Astrocyte (in vitro differentiated cells and primary cell): ENCODE measurements at regions not wholly inside any gene's neighbourhood (a gene's known extent, or its start where the extent isn't known, plus 50 kb on each side); places are given as distances from the start of the nearest gene placed in this dataset.

ENCODE experiments used
- CTCF ChIP-seq: IDR thresholded peaks from 2 replicates; pipeline ENCODE4 v1.5.1; 2011; ENCODE audit warnings: low read depth, mild to moderate bottlenecking, inconsistent platforms, low read length, moderate library complexity; ENCODE audit not compliant: insufficient read depth
- EZH2 ChIP-seq: IDR thresholded peaks from 2 replicates; pipeline ENCODE4 v1.6.1; 2012; ENCODE audit warnings: mild to moderate bottlenecking, low read length, inconsistent platforms; ENCODE audit not compliant: insufficient read depth

GRCh38 chr17:77793971-77794235 is 164.6 kb upstream of the TNRC6C start:
- TF ChIP-seq CTCF (no peak), EZH2 (no peak)
